Left ventricle myocardium inferior (tissue), 1 donor: ENCODE measurements at regions not wholly inside any gene's neighbourhood (a gene's known extent, or its start where the extent isn't known, plus 50 kb on each side); places are given as distances from the start of the nearest gene placed in this dataset.

Experiments
- DNase-seq: peaks from one replicate; pipeline ENCODE4 v3.0.0-alpha.2; 2020
- H3K27ac ChIP-seq: fragments of 200-600 bp; replicated peaks from 2 replicates; pipeline ENCODE4 v1.8.0; 2021
- H3K27me3 ChIP-seq: fragments of 200-600 bp; 2 replicates; pipeline ENCODE4 v1.8.0; 2021; ENCODE audit warnings: low read depth
- H3K36me3 ChIP-seq: fragments of 200-600 bp; 2 replicates; pipeline ENCODE4 v1.8.0; 2021
- H3K4me1 ChIP-seq: fragments of 200-600 bp; 2 replicates; pipeline ENCODE4 v1.8.0; 2021
- H3K4me3 ChIP-seq: fragments of 200-600 bp; 2 replicates; pipeline ENCODE4 v1.8.0; 2021; ENCODE audit warnings: mild to moderate bottlenecking, moderate library complexity
- H3K9me3 ChIP-seq: fragments of 200-600 bp; replicated peaks from 2 replicates; pipeline ENCODE4 v1.8.0; 2021
- CTCF ChIP-seq: fragments of 200-600 bp; IDR thresholded peaks from 2 replicates; pipeline ENCODE4 v1.8.0; 2021; ENCODE audit warnings: antibody characterized with exemption, mild to moderate bottlenecking, borderline replicate concordance
- intact Hi-C: fragments of 100-400 bp; cut with micrococcal nuclease; formaldehyde crosslinking; loops from one replicate; pipeline ENCODE4 v1.11.0; 2022
- donor health status: DM: no; HTN: yes; CAD: no; lungs with severe emphysema.

- Histone ChIP-seq H3K4me3 (no peak overlapping the region), H3K27me3 (no peaks in the 10 kb centered on the region), H3K9me3 (peaks cover 54% of the 10 kb centered on the region), H3K4me1 (no peaks in the 10 kb centered on the region), H3K36me3 (no peaks in the 10 kb centered on the region), H3K27ac (no peak overlapping the region)
- TF ChIP-seq CTCF = no peak
- intact Hi-C loops = no loop called here
- DNase-seq = no peak
Measured at GRCh38 chr13:63463782-63464610, 2048.3 kb upstream of the PCDH20 start.

GRCh38 chr13:63460462-63461090, 2044.9 kb upstream of the PCDH20 start:
- Histone ChIP-seq H3K9me3 (peaks cover 20% of the 10 kb centered on the region), H3K4me1 (no peaks in the 10 kb centered on the region), H3K4me3 (no peak overlapping the region), H3K27me3 (no peaks in the 10 kb centered on the region), H3K36me3 (no peaks in the 10 kb centered on the region), H3K27ac (no peak overlapping the region)
- TF ChIP-seq CTCF = no peak
- DNase-seq = no peak
- intact Hi-C loops = no loop called here

GRCh38 chr13:63457186-63457585, 2041.5 kb upstream of the PCDH20 start:
- H3K36me3 ChIP-seq = no peaks in the 10 kb centered on the region
- peaks cover 5% of the 10 kb centered on the region for H3K9me3 ChIP-seq
- DNase-seq = no peak
- no peak overlapping the region for H3K27ac ChIP-seq
- H3K27me3 ChIP-seq = no peaks in the 10 kb centered on the region
- intact Hi-C loops = no loop called here
- TF ChIP-seq CTCF = no peak
- no peak overlapping the region for H3K4me3 ChIP-seq
- H3K4me1 ChIP-seq = no peaks in the 10 kb centered on the region

GRCh38 chr13:63455938-63456337, 2040.3 kb upstream of the PCDH20 start:
- H3K27me3 ChIP-seq = no peaks in the 10 kb centered on the region
- H3K4me3 ChIP-seq = no peak overlapping the region
- intact Hi-C loops = no loop called here
- no peak overlapping the region for H3K27ac ChIP-seq
- H3K4me1 ChIP-seq = no peaks in the 10 kb centered on the region
- H3K36me3 ChIP-seq = no peaks in the 10 kb centered on the region
- peaks cover 5% of the 10 kb centered on the region for H3K9me3 ChIP-seq
- TF ChIP-seq CTCF = no peak
- DNase-seq = no peak

- Histone ChIP-seq H3K4me3 (no peak overlapping the region), H3K27ac (no peak overlapping the region), H3K36me3 (no peaks in the 10 kb centered on the region), H3K27me3 (no peaks in the 10 kb centered on the region), H3K4me1 (no peaks in the 10 kb centered on the region), H3K9me3 (peaks cover 5% of the 10 kb centered on the region)
- DNase-seq = no peak
- no peak for TF ChIP-seq CTCF
- intact Hi-C loops = no loop called here
Measured at GRCh38 chr13:63449550-63449949, 2033.9 kb upstream of the PCDH20 start.
